Erythroblast (primary cell): ENCODE measurements at regions not wholly inside any gene's neighbourhood (a gene's known extent, or its start where the extent isn't known, plus 50 kb on each side); places are given as distances from the start of the nearest gene placed in this dataset.

Source experiments
- GATA1 ChIP-seq: IDR thresholded peaks from 2 replicates; pipeline ENCODE4 v1.6.1; 2011; ENCODE audit warnings: low read depth, mild to moderate bottlenecking, control low read depth, low read length, moderate library complexity
- POLR2A ChIP-seq: IDR thresholded peaks from 2 replicates; pipeline ENCODE4 v1.6.1; 2011; ENCODE audit warnings: mild to moderate bottlenecking, low read length

- TF ChIP-seq POLR2A: no peak
- no peak for TF ChIP-seq GATA1
Observed at GRCh38 chr10:36224431-36224985, 582.4 kb upstream of the FZD8 start.
